Liver (tissue), 3 donors: ENCODE measurements at regions not wholly inside any gene's neighbourhood (a gene's known extent, or its start where the extent isn't known, plus 50 kb on each side); places are given as distances from the start of the nearest gene placed in this dataset.

ENCODE experiments used
- GABPA ChIP-seq, 2 donors: IDR thresholded peaks in 1 of 2; conservative IDR thresholded peaks in 1 of 2; 2 replicates each; pipeline ENCODE4 v1.6.1; 2016; ENCODE audit warnings: antibody characterized with exemption in 2 of 2, mild to moderate bottlenecking in 1 of 2, moderate library complexity in 1 of 2
- HNF4G ChIP-seq: IDR thresholded peaks from 2 replicates; pipeline ENCODE4 v1.6.1; 2016; ENCODE audit warnings: antibody characterized with exemption
- JUND ChIP-seq, 2 donors: IDR thresholded peaks; 2 replicates each; pipeline ENCODE4 v1.6.1; 2016; ENCODE audit warnings: antibody characterized with exemption in 2 of 2
- RAD21 ChIP-seq, 2 donors: IDR thresholded peaks; 2 replicates each; pipeline ENCODE4 v1.6.1; 2016; ENCODE audit warnings: antibody characterized with exemption in 2 of 2, mild to moderate bottlenecking in 2 of 2
- SP1 ChIP-seq: IDR thresholded peaks from 2 replicates; pipeline ENCODE4 v1.6.1; 2018; ENCODE audit warnings: antibody characterized with exemption, mild to moderate bottlenecking
- TF ChIP-seq, protein P1 (sequence below): fragments of 150-350 bp; IDR thresholded peaks from 2 replicates; pipeline ENCODE4 v1.5.1; 2017; ENCODE audit warnings: improper control_type of control experiment, low read depth, low read length; ENCODE audit not compliant: missing input control
- TF ChIP-seq, protein P2 (sequence below): IDR thresholded peaks from 2 replicates; pipeline ENCODE4 v1.6.1; 2016; ENCODE audit warnings: antibody characterized with exemption
- TF ChIP-seq, protein P3 (sequence below): IDR thresholded peaks from 2 replicates; pipeline ENCODE4 v1.6.1; 2016; ENCODE audit warnings: antibody characterized with exemption
- TF ChIP-seq, protein P4 (sequence below): IDR thresholded peaks from 2 replicates; pipeline ENCODE4 v1.6.1; 2016; ENCODE audit warnings: antibody characterized with exemption, mild to moderate bottlenecking
- donor health status: healthy.
- donor health status: healthy.

GRCh38 chr1:115188680-115189395 lies 99.5 kb upstream of the TSPAN2 start:
- TF ChIP-seq HNF4G (no peak), JUND (IDR thresholded peaks at IDR 0.05) (no peak), SP1 (no peak), GABPA (IDR thresholded peaks at IDR 0.05 in 1 of 2, conservative IDR thresholded peaks at IDR 0.05 in 1 of 2) (no peak), RAD21 (IDR thresholded peaks at IDR 0.05) (no peak)
- TF ChIP-seq, protein P1, sequence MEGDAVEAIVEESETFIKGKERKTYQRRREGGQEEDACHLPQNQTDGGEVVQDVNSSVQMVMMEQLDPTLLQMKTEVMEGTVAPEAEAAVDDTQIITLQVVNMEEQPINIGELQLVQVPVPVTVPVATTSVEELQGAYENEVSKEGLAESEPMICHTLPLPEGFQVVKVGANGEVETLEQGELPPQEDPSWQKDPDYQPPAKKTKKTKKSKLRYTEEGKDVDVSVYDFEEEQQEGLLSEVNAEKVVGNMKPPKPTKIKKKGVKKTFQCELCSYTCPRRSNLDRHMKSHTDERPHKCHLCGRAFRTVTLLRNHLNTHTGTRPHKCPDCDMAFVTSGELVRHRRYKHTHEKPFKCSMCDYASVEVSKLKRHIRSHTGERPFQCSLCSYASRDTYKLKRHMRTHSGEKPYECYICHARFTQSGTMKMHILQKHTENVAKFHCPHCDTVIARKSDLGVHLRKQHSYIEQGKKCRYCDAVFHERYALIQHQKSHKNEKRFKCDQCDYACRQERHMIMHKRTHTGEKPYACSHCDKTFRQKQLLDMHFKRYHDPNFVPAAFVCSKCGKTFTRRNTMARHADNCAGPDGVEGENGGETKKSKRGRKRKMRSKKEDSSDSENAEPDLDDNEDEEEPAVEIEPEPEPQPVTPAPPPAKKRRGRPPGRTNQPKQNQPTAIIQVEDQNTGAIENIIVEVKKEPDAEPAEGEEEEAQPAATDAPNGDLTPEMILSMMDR = no peak
- TF ChIP-seq, protein P2, sequence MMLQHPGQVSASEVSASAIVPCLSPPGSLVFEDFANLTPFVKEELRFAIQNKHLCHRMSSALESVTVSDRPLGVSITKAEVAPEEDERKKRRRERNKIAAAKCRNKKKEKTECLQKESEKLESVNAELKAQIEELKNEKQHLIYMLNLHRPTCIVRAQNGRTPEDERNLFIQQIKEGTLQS = no peak
- TF ChIP-seq, protein P3, sequence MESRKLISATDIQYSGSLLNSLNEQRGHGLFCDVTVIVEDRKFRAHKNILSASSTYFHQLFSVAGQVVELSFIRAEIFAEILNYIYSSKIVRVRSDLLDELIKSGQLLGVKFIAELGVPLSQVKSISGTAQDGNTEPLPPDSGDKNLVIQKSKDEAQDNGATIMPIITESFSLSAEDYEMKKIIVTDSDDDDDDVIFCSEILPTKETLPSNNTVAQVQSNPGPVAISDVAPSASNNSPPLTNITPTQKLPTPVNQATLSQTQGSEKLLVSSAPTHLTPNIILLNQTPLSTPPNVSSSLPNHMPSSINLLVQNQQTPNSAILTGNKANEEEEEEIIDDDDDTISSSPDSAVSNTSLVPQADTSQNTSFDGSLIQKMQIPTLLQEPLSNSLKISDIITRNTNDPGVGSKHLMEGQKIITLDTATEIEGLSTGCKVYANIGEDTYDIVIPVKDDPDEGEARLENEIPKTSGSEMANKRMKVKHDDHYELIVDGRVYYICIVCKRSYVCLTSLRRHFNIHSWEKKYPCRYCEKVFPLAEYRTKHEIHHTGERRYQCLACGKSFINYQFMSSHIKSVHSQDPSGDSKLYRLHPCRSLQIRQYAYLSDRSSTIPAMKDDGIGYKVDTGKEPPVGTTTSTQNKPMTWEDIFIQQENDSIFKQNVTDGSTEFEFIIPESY = no peak
- TF ChIP-seq, protein P4, sequence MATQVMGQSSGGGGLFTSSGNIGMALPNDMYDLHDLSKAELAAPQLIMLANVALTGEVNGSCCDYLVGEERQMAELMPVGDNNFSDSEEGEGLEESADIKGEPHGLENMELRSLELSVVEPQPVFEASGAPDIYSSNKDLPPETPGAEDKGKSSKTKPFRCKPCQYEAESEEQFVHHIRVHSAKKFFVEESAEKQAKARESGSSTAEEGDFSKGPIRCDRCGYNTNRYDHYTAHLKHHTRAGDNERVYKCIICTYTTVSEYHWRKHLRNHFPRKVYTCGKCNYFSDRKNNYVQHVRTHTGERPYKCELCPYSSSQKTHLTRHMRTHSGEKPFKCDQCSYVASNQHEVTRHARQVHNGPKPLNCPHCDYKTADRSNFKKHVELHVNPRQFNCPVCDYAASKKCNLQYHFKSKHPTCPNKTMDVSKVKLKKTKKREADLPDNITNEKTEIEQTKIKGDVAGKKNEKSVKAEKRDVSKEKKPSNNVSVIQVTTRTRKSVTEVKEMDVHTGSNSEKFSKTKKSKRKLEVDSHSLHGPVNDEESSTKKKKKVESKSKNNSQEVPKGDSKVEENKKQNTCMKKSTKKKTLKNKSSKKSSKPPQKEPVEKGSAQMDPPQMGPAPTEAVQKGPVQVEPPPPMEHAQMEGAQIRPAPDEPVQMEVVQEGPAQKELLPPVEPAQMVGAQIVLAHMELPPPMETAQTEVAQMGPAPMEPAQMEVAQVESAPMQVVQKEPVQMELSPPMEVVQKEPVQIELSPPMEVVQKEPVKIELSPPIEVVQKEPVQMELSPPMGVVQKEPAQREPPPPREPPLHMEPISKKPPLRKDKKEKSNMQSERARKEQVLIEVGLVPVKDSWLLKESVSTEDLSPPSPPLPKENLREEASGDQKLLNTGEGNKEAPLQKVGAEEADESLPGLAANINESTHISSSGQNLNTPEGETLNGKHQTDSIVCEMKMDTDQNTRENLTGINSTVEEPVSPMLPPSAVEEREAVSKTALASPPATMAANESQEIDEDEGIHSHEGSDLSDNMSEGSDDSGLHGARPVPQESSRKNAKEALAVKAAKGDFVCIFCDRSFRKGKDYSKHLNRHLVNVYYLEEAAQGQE = no peak
